Type B pancreatic cell (in vitro differentiated cells): ENCODE measurements at regions not wholly inside any gene's neighbourhood (a gene's known extent, or its start where the extent isn't known, plus 50 kb on each side); places are given as distances from the start of the nearest gene placed in this dataset.

Experiments
- DNase-seq: peaks from one replicate; pipeline ENCODE4 v3.0.0; 2021; ENCODE audit warnings: mixed read lengths; ENCODE audit not compliant: unreplicated experiment; ENCODE audit errors: extremely low spot score
- H3K27ac Mint-ChIP-seq: 2 replicates; pipeline ENCODE4 v1.8.0; 2021; ENCODE audit warnings: mild to moderate bottlenecking, mixed read lengths
- H3K27me3 Mint-ChIP-seq: 2 replicates; pipeline ENCODE4 v1.8.0; 2021; ENCODE audit warnings: mixed read lengths
- H3K36me3 Mint-ChIP-seq: 2 replicates; pipeline ENCODE4 v1.8.0; 2021; ENCODE audit warnings: mixed read lengths
- H3K4me1 Mint-ChIP-seq: one replicate; pipeline ENCODE4 v1.8.0; 2021; ENCODE audit warnings: mixed read lengths; ENCODE audit not compliant: unreplicated experiment
- H3K4me3 Mint-ChIP-seq: 2 replicates; pipeline ENCODE4 v1.8.0; 2021; ENCODE audit warnings: mild to moderate bottlenecking, mixed read lengths
- H3K9me3 Mint-ChIP-seq: 2 replicates; pipeline ENCODE4 v1.8.0; 2021; ENCODE audit warnings: mixed read lengths
- TF ChIP-seq, protein P1 (sequence below): fragments of 200-600 bp; sonication (generic); conservative IDR thresholded peaks from 2 replicates; pipeline ENCODE4 v1.5.0; 2021; ENCODE audit warnings: antibody characterized with exemption, mild to moderate bottlenecking

DNA sequence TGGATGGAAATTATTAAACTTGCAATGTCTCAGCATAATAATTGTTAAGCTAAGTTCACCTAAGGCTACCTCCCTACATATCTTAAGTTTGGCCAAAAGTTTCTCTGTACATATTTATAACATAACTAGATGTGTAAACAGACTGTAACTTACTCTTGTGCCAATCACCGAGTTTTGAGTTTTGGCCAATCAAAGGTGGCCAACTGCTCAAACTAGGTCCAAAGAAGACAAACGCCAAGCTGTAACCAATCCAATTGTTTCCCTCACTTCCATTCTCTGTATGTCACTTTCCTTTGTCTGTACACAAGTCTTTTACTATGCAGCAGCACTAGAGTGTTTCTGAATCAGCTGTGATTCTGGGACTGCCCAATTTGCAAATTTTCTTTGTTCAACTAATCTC, 197.8 kb downstream of the LYPLAL1 start:
- TF ChIP-seq, protein P1, sequence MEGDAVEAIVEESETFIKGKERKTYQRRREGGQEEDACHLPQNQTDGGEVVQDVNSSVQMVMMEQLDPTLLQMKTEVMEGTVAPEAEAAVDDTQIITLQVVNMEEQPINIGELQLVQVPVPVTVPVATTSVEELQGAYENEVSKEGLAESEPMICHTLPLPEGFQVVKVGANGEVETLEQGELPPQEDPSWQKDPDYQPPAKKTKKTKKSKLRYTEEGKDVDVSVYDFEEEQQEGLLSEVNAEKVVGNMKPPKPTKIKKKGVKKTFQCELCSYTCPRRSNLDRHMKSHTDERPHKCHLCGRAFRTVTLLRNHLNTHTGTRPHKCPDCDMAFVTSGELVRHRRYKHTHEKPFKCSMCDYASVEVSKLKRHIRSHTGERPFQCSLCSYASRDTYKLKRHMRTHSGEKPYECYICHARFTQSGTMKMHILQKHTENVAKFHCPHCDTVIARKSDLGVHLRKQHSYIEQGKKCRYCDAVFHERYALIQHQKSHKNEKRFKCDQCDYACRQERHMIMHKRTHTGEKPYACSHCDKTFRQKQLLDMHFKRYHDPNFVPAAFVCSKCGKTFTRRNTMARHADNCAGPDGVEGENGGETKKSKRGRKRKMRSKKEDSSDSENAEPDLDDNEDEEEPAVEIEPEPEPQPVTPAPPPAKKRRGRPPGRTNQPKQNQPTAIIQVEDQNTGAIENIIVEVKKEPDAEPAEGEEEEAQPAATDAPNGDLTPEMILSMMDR = no peak
- Mint-ChIP-seq H3K4me1 (peaks cover 30% of the 10 kb centered on the region), H3K4me3 (no peak overlapping the region), H3K27me3 (no peaks in the 10 kb centered on the region), H3K9me3 (peaks cover 5% of the 10 kb centered on the region), H3K36me3 (peaks cover 4% of the 10 kb centered on the region), H3K27ac (no peak overlapping the region)
- no peak for DNase-seq

DNA sequence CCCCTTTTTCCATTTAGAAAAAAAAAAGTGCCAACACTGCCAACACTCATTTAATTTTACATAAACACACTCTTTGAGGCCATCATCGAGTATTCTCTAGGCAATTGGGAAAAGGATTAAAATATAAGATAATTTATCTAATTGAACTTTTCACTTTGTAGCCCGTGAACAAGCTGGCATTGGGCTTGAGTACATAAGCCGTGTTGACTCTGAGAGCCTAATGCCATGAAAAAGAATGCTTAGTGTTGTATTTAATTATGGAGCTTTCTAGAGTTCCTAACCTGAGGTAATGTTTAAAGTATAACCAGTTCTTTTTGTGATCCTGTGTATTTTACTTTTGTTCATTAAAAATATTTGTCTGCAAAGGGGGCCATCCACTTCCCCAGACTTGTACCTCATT, 193.8 kb downstream of the LYPLAL1 start:
- no peaks in the 10 kb centered on the region for H3K36me3 Mint-ChIP-seq

DNA sequence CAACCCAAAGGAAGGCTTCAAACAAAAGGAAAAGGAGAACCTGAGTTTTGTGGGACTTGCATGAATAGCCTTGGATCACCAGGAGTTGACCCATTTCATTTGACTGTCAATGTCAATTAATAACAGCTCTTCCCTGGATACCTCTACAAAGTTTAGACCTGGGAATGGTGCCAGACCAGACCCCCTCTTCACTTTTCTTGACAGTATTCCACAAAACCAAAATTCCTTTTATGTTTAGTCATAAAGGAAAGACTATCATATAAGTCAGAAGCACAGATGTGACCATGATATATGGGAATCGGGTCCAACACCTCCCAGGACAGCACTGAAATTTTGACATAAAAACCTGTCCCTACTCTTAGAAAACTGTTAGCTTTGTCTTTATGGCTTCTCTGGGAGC, 191.8 kb downstream of the LYPLAL1 start:
- H3K4me3 Mint-ChIP-seq = no peak overlapping the region
- H3K9me3 Mint-ChIP-seq = peaks cover 5% of the 10 kb centered on the region
- H3K4me1 Mint-ChIP-seq = peaks cover 17% of the 10 kb centered on the region
- no peak overlapping the region for H3K27ac Mint-ChIP-seq
- H3K36me3 Mint-ChIP-seq = no peaks in the 10 kb centered on the region
- TF ChIP-seq, protein P1 = no peak
- DNase-seq = no peak
- no peaks in the 10 kb centered on the region for H3K27me3 Mint-ChIP-seq

More for the DNA sequence above, 193.8 kb downstream of the LYPLAL1 start:
- Mint-ChIP-seq H3K9me3 (peaks cover 2% of the 10 kb centered on the region), H3K4me3 (no peak overlapping the region), H3K27me3 (no peaks in the 10 kb centered on the region), H3K4me1 (peaks cover 16% of the 10 kb centered on the region), H3K27ac (no peak overlapping the region)
- no peak for DNase-seq
- TF ChIP-seq, protein P1 = no peak

DNA sequence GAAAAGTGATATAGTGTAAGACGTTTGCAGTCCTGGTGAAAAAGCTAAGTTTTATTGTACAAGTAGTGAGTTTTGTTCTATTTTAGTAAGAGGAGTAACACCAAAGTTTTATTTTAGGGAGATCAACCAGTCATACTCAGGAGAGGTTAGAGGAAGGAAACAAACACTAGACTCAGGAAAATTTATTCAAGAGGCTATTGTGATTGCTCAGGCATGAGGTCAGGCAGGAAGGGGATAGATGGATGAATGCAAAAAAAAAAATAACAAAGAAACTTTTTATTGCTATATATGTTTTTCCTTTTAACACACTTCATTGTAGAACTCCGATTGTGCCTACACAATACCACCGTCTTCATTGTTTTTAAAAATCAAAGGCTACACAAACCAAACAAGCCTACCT, 189.0 kb downstream of the LYPLAL1 start:
- Mint-ChIP-seq H3K4me3 (no peak overlapping the region), H3K36me3 (no peaks in the 10 kb centered on the region), H3K4me1 (peaks cover 17% of the 10 kb centered on the region), H3K9me3 (peaks cover 5% of the 10 kb centered on the region), H3K27me3 (no peaks in the 10 kb centered on the region), H3K27ac (no peak overlapping the region)
- TF ChIP-seq, protein P1 = no peak
- DNase-seq = no peak

DNA sequence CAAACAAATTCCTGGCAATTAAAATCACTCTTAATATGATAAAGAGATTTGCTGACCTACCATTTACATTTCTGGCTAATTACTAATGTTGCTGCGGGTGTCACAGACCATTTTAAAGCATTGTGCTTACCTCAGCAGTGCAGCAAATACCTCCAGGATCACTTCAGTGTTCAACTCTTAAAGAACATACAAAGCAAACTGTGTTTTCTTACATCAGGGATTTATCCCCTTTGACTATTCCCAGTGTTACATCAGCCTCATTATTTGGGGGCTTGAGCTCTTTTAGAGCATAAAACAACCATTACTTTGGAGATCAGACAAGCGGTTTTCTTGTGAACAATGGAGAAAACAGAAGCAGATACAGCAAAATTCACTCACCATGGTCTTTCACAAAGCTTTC, 185.4 kb downstream of the LYPLAL1 start:
- H3K9me3 Mint-ChIP-seq = peaks cover 5% of the 10 kb centered on the region
- H3K4me3 Mint-ChIP-seq = no peak overlapping the region
- H3K27me3 Mint-ChIP-seq = no peaks in the 10 kb centered on the region
- DNase-seq = no peak
- peak overlapping the region; percentile 1 for H3K27ac Mint-ChIP-seq
- H3K4me1 Mint-ChIP-seq = peaks cover 16% of the 10 kb centered on the region
- no peaks in the 10 kb centered on the region for H3K36me3 Mint-ChIP-seq
- TF ChIP-seq, protein P1 = no peak

DNA sequence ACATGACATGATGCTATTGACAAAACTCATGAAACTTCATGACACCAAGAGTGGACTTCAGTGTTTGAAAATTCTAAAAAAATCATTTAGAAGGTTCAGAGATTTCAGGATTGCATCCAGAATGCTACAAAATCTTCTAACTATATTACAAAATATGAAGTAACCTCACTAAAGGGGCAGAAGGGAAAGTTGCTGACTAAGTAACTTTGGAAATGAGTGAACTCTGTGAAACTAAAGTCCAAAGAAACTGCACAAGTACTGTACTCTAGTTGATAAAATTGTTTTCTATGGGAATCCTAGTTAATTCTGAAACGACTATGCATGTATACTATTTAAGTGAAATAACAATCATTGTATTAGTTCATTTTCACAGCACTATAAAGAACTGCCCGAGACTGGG, 184.4 kb downstream of the LYPLAL1 start:
- H3K4me1 Mint-ChIP-seq = peaks cover 18% of the 10 kb centered on the region
- no peak overlapping the region for H3K4me3 Mint-ChIP-seq
- TF ChIP-seq, protein P1 = no peak
- no peaks in the 10 kb centered on the region for H3K27me3 Mint-ChIP-seq
- no peaks in the 10 kb centered on the region for H3K36me3 Mint-ChIP-seq
- no peak overlapping the region for H3K27ac Mint-ChIP-seq
- peaks cover 5% of the 10 kb centered on the region for H3K9me3 Mint-ChIP-seq
- no peak for DNase-seq
